Panc1 (cell line): ENCODE measurements at regions not wholly inside any gene's neighbourhood (a gene's known extent, or its start where the extent isn't known, plus 50 kb on each side); places are given as distances from the start of the nearest gene placed in this dataset.

Experiments used
- POLR2AphosphoS5 ChIP-seq: IDR thresholded peaks from 2 replicates; pipeline ENCODE4 v1.6.1; 2012; ENCODE audit warnings: mild to moderate bottlenecking, low read depth, low read length, moderate library complexity
- SIN3A ChIP-seq: IDR thresholded peaks from 2 replicates; pipeline ENCODE4 v1.6.1; 2012; ENCODE audit warnings: low read depth, mild to moderate bottlenecking, low read length, moderate library complexity, borderline replicate concordance; ENCODE audit not compliant: insufficient read depth
- TCF7L2 ChIP-seq: IDR thresholded peaks from 2 replicates; pipeline ENCODE4 v1.6.1; 2011; ENCODE audit warnings: mild to moderate bottlenecking, low read depth, low read length, inconsistent platforms
- TF ChIP-seq, protein P1 (sequence below): fragments of 450-650 bp; IDR thresholded peaks from 2 replicates; pipeline ENCODE4 v1.5.1; 2017; ENCODE audit warnings: mild to moderate bottlenecking

DNA sequence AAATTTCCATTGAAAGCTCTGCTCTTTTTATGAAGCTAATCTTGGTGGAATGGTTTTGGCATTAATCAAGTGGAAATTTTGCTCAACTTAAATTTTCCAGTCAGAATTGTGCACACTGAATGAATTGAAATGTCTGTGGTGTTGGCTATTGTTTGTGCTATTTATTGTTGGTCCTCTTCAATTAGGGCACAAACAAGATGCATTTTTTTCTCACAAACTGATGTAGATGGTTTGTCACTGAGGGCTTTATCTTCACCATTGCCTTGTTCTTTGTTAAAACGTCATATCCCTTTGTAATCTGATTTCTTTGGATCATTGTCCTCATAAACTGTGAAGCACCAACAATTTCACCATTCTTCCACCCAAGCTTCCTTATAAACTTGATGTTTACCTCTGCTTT is 152.1 kb upstream of the RHOBTB1 start:
- TF ChIP-seq POLR2AphosphoS5 (no peak), TCF7L2 (no peak), SIN3A (no peak)
- TF ChIP-seq, protein P1, sequence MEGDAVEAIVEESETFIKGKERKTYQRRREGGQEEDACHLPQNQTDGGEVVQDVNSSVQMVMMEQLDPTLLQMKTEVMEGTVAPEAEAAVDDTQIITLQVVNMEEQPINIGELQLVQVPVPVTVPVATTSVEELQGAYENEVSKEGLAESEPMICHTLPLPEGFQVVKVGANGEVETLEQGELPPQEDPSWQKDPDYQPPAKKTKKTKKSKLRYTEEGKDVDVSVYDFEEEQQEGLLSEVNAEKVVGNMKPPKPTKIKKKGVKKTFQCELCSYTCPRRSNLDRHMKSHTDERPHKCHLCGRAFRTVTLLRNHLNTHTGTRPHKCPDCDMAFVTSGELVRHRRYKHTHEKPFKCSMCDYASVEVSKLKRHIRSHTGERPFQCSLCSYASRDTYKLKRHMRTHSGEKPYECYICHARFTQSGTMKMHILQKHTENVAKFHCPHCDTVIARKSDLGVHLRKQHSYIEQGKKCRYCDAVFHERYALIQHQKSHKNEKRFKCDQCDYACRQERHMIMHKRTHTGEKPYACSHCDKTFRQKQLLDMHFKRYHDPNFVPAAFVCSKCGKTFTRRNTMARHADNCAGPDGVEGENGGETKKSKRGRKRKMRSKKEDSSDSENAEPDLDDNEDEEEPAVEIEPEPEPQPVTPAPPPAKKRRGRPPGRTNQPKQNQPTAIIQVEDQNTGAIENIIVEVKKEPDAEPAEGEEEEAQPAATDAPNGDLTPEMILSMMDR, result no peak
